GM10266 (cell line): ENCODE measurements at regions not wholly inside any gene's neighbourhood (a gene's known extent, or its start where the extent isn't known, plus 50 kb on each side); places are given as distances from the start of the nearest gene placed in this dataset.

Experiments used
- DNase-seq: peaks from one replicate; pipeline ENCODE4 v3.0.0; 2012; ENCODE audit errors: extremely low spot score
- CTCF ChIP-seq: IDR thresholded peaks from 2 replicates; pipeline ENCODE4 v1.5.1; 2012; ENCODE audit warnings: mild to moderate bottlenecking, low read depth; ENCODE audit not compliant: control insufficient read depth, insufficient read depth; ENCODE audit errors: missing control alignments

GRCh38 chr1:234878288-234878687 is 250.3 kb downstream of the TOMM20 start:
- TF ChIP-seq CTCF: no peak
- no peak for DNase-seq

- TF ChIP-seq CTCF: no peak
These were observed 250.9 kb downstream of the TOMM20 start for GRCh38 chr1:234877761-234878160.

GRCh38 chr1:234875953-234876855 is 252.4 kb downstream of the TOMM20 start:
- no peak for TF ChIP-seq CTCF
- DNase-seq: peak; percentile 54

More at GRCh38 chr1:234877761-234878160, 250.9 kb downstream of the TOMM20 start:
- no peak for DNase-seq

- no peak for DNase-seq
- TF ChIP-seq CTCF: no peak
These were observed 253.2 kb downstream of the TOMM20 start for GRCh38 chr1:234875328-234875952.

- DNase-seq: no peak
These were observed 254.0 kb downstream of the TOMM20 start for GRCh38 chr1:234874291-234875288.

More at GRCh38 chr1:234874291-234875288, 254.0 kb downstream of the TOMM20 start:
- no peak for TF ChIP-seq CTCF
